ENCODE measurements at regions not wholly inside any gene's neighbourhood (a gene's known extent, or its start where the extent isn't known, plus 50 kb on each side); places are given as distances from the start of the nearest gene placed in this dataset.
"Not testable (repeated sequence)": the region's sequence is repeated elsewhere in the genome, so short reads cannot be mapped to it uniquely, and the experiment has no call there.

DNA sequence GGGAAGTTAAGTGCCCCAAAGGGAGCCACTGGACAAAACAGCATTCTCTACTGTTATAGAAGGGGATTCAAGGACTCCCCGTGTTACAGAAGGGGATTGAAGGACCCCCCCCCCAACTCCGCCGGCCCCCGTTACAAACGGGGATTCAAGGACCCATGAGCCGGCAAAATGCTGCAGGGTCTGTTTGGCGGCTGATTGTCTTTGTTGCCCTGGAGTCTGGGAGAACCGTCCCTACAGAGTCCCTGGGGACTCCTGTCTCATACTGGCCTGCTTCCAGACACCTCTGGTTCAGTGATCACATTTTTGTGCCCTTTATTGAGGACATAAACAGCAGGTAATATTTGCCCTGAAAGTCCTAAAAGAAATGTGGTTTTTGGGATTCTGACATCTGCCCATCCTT lies 96.4 kb downstream of the SYF2 start:
- peak in 2 of 42 donors; percentile 4 to 8 for DNase-seq
- intact Hi-C loops (cut with DNase I), result no loop called here

DNA sequence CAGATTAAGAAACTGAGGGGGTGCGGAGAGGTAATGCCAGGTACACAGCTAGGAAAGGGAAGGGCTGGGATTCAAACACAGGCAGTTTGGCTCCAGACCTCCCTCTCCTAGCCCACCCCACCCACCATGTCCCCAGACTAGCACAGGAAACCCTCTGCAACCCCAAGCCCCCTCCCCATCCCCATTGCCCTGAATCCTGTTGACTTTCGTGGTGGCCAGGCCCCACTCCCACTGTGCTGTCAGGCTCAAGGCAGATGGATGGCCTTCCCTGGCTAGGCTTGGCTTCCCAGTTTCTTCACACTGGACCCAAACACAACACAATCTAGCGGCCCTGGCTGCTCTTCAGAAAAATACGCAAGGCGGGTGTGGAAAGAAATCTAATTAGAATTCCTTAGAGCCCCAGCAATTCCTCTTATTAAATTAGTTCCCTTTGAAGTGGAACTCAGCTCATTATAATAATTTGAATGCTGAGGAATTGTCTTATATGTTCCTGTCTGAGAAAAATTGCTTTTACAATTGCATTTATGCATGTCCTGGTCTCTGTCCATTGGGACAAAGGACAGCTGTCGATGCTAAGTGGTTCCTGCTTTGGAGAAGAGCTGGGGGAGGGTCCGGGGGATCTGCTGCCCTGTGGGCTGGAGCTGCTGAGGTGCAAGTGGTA lies 97.4 kb downstream of the SYF2 start:
- intact Hi-C loops (cut with DNase I), result no loop called here

DNA sequence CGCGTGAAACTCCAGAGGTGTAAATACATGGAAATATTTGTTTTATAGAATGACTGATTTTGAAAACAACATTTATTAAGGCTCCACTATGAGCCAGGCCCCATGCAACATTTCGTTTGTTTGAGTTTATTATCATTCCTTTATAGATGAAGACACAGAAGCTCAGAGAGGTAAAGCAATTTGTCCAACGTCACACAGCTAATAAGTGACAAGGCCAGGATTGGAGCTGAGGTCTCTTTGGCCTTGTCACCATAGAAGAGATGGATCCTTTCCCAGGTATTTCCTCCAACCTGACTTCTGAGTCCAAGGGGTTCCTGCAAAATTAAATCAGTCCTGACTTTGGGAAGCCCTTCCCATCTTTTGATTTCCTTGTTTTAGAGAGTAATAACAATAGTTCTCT lies 98.0 kb downstream of the SYF2 start:
- DNase-seq, result peak in 1 of 42 donors; percentile 6
- intact Hi-C loops (cut with DNase I), result no loop called here

More for the DNA sequence above, 97.4 kb downstream of the SYF2 start:
- peak in 1 of 42 donors; percentile 34 for DNase-seq

DNA sequence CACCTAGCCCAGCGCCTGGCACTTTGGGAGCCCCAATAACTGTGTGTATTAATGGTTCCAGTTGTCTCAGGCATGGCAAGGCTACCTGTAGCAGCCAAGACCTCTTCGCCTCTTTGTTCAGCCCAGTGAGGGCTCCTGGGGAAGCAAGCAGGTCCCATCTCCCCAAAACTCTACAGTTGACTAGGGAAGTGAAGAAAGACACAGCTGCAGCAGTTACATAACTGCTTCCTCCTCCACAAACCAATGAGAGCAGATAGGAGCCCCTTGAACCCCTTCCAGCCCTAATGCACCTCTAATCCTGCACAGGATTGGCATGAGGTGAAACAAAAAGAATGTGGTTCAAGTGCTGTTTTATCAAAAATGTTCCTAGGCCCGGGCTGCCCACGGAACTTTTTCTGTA lies 100.5 kb downstream of the SYF2 start:
- no peak for DNase-seq
- intact Hi-C loops (cut with DNase I), result no loop called here

DNA sequence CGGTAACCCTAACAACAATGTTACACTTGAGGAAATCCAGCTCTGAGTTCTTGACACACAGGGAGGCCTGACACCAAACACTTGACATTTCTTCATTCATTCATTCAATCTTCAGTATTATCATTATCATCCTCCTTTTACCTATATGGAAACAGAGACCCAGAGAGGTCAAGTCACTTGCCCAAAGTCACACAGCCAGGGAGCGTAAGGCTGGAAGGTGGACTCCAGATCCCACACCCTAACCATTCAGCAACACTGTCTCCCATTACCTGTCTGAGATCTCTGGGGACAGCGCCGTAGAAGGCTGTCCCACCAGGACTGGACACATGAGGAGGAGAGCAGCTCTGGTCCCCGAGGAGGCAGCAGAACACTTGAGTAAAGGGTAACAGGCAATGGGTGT lies 101.4 kb downstream of the SYF2 start:
- DNase-seq, result no peak
- intact Hi-C loops (cut with DNase I), result no loop called here

DNA sequence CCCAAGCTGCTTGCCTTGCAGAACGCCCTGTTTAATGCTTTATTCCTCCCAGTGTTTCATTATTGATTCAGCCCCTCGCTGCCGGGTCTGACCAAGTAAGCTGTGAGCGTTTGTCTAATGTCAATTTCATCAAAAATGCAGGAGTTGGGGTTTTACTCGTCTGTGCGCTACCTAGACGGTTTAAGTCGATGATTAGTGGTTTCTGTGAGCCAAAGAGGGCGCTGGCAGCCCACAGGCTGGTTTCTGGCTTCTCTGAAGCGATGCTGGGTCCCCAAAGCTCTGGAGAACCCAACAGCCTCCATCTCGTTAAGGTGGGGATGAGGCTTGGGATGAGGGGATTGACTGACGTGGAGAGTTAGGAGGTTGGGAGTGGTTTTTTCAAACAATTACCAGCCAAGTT lies 102.9 kb downstream of the SYF2 start:
- intact Hi-C loops (cut with DNase I), result no loop called here
- DNase-seq, result no peak

DNA sequence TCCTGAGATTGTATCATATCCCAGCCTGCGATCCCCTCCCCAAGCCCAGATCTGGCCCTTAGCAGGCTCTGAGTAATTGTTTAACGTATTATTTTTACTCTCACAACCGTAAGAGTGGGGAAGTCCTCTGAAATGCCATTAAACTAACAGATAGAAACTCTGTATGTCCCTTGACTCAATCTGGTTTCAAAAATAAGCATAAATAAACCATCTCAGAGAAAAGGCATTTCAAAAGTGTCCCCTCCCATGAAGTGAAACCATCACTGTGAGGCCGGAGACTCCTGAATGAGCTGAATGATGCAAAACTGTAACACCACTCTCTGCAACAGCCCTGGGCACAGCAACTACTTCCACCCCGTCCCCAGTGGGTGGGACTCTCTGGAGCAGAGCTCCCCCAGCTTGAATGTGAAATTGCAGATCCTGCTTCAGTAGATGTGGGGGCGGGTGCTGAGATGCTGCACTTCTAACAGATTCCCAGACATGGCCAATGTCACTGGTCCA lies 104.1 kb downstream of the SYF2 start:
- DNase-seq, result peak in 12 of 42 donors; percentile 10 to 53 (median 24)
- intact Hi-C loops (cut with DNase I), result no loop called here

DNA sequence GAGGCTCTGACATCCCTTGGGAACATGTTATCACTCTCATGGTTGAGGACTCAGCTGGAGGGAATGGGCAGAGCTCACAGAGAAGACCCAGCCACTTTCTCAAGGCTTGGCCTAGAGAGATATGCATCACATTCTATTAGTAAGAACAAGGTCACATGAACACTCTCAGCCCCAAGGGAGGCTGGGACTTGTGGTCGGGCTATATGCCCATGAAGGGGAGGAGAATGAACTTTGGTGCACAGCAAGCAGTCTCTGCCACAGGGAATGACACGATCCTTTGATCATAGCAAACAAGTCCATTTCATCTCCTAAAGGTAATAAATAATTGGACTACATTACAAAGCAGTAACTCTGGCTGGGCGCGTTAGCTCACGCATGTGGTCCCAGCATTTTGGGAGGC lies 105.7 kb downstream of the SYF2 start:
- no peak for DNase-seq
- intact Hi-C loops (cut with DNase I), result no loop called here

DNA sequence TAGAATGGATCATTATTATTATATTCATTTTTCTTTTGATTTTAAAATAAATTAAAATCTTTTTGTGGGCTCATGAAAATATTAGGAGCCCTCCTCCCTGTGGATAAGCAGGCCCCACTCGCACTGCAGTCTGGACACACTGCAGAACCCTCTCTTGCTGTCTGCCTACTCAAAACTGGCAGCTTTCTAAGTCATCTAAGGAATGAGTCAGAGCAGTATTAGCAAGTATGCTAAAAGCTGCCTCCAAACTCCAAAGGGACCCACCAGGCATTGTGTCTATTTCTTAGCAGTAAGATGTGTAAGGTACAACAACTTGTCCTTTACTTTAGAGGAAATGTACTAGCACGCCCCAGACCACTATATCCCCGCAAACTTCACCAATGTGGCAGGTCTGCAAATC lies 108.8 kb downstream of the SYF2 start:
- intact Hi-C loops (cut with DNase I), result no loop called here
- DNase-seq, result peak in 19 of 42 donors; percentile 12 to 66 (median 28)

DNA sequence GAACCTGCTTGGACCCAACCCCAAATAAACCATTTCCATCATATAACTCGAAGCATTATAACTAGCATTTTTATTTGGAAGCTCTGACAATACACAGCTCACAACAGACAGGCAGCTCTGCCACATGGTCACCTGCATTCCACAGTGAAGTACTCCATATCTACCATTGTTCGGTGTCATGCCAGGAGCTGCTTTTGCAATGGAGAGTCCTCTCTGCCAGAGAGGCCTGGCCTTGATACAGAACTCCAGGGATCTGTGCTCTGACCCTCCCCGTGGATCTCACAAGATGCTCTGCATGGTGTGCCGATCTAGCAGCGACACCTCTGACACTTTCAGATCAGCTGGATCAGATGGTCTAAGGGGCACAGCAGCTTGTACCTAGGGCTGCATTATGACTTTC lies 109.6 kb downstream of the SYF2 start:
- DNase-seq, result no peak
- intact Hi-C loops (cut with DNase I), result no loop called here

DNA sequence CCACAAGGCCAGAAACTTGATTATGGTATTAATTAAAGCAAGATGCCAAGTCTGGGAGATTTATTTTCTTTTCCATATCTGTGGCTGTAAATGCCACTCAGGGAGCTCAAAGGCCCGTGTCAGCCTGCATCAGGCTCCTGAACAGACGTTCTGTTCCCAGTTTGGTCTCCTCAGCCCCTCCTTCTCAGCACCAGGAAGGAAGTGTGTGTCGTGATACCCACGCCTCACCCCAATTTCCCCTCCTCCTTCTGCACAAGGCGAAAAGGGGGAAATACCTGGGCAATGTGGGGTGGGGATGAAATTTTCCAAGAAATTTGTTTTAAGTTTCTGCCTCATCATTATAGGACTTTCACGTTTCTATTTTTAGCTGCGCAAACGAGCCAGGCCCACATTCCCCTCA lies 112.0 kb downstream of the SYF2 start:
- intact Hi-C loops (cut with DNase I), result no loop called here
- DNase-seq, result no peak

DNA sequence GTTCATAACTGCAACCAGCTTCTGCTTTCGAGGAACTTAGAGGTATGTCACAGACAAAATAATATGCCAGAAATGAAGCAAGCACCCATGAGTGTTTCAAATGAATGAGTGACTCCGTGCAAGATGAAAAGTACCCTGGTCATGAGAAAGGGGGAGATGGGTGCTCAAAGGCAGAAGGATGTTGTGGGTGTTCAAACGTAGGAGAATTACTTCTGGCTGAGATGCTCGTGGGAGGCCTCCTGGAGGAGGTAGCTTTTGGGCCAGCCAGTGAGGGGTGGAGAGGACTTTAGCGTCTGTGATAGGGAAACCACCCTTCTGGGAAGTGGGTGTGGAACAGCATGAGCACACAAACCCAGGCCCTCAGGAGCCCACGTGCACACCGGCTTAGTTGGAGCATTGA lies 113.8 kb downstream of the SYF2 start:
- DNase-seq, result no peak
- intact Hi-C loops (cut with DNase I), result no loop called here

DNA sequence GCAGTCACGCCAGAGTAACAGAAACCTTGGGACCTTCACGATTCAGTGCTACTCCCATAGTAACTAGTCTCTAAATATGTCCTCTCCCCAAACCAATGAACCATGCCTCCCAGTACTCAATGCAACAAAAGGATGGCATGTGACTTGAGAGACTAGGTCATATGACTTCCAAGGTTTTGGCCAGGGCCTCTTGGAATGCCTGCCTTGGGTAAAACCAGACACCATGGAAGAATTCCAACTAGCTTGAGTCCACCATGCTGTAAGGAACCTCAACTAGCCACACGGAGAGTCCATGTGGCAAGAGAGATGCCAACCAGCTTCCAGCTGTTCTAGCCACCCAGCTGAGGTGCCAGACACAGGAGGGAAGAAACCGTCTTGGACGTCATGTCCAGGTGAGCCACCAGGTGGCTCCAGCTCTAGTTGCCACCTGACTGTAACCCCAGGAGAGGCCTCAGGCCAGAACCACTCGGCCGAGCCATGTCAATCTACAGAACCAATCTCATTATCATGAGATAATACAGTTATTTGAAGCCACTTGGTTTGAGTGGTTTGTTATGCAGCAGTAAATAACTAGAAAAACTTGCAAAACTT lies 115.0 kb downstream of the SYF2 start:
- intact Hi-C loops (cut with DNase I), result no loop called here
- DNase-seq, result no peak

DNA sequence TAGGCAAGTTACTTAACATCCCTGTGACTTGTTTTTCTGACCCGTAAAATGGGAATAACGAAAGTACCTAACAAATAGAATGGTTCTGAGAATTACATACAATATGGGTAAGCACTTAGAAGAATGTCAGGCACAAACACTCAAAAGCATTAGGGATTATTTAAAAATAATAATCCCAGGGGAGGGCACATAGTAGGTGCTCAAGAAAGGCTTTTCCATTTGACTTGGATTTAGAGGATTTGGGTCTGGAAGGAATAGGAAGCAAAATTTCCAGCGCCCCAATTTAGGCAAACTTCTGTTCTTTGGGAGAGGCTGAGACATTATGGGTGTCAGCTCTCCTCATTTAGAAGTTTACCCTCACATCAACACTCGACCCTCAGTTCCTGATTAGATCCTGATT lies 115.5 kb downstream of the SYF2 start:
- intact Hi-C loops (cut with DNase I), result no loop called here
- DNase-seq, result no peak

DNA sequence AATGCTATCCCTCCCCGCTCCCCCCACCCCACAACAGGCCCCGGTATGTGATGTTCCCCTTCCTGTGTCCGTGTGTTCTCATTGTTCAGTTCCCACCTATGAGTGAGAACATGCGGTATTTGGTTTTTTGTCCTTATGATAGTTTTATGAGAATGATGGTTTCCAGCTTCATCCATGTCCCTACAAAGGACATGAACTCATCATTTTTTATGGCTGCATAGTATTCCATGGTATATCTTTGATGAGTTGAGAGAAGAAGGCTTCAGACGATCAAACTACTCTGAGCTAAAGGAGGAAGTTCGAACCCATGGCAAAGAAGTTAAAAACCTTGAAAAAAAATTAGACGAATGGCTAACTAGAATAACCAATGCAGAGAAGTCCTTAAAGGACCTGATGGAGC lies 116.2 kb downstream of the SYF2 start:
- DNase-seq; intact Hi-C loops (cut with DNase I): not testable (repeated sequence)

DNA sequence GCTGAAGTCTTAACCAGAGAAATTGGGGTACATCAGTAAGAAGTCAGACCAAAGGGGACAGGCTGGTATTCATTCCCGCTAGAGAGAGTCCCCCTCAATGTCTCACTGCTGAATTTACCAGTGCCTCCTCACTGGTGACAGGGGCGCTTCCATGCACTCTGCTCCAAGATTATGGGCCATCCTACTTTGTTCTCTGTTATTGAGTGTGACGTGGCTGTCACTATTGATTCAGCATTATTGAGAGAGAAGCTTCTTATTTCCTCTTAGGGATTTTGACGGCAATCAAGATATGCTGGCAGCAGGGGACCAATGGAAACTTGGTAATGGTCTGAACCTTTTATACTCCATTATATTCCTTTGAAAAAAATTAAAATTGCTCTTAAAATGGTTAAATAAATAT lies 118.6 kb downstream of the SYF2 start:
- intact Hi-C loops (cut with DNase I), result no loop called here
- DNase-seq, result no peak

DNA sequence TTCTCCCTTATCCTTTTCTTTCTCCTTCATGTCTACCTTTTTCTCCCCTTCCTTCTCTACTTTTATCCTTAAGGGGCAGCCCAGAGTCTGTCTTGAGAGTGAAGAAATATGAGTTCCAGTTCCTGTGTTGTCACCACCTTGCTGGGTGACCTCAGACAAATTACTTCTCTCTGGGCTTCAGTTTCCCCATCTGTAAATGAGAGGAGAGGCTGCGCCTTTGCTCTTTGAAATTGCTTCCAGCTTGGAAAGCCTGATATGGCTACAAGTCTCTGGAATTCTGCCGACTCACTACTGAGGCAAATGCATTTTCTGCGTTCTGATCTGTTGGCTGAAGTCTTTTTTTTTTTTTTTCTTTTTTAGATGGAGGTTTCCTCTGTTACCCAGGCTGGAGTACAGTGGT lies 119.2 kb downstream of the SYF2 start:
- intact Hi-C loops (cut with DNase I), result no loop called here
- DNase-seq, result no peak

DNA sequence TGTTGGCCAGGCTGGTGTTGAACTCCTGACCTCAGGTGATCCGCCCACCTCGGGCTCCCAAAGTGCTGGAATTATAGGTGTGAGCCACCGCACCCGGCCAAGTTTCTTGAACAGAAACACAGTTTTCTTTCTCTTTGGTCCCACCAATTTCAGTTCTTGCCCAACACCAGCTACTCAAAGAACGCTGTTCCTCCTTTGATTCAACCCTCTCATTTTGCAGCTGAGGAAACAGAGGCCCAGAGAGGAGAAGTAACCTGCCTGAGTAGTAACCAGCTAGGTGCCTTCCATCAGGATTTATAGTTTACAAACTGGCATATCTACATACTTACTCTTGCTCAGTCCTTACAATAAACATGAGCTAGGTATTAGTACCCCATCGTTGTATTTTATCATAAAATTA lies 119.9 kb downstream of the SYF2 start:
- intact Hi-C loops (cut with DNase I), result no loop called here
- DNase-seq, result no peak

DNA sequence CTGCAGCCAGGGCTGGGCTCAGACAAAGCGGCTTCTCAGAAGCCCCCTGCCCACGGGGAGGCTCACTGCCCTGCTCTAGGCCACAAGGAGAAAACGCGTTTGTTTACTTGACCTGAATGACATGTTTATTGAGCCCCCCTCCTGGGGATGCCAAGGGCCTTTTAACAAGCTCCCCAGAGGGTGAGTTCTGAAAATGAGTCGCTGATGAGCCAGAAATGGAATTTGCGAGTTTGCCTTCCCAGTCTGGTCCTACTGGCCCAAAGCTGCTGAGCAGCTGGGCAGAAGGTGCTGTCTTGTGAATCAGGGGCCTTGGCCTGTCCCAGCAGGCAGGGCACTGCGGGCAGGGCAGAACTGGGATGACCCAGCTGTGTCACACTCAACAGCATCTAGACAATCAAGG lies 120.6 kb downstream of the SYF2 start:
- intact Hi-C loops (cut with DNase I), result no loop called here
- DNase-seq, result no peak

DNA sequence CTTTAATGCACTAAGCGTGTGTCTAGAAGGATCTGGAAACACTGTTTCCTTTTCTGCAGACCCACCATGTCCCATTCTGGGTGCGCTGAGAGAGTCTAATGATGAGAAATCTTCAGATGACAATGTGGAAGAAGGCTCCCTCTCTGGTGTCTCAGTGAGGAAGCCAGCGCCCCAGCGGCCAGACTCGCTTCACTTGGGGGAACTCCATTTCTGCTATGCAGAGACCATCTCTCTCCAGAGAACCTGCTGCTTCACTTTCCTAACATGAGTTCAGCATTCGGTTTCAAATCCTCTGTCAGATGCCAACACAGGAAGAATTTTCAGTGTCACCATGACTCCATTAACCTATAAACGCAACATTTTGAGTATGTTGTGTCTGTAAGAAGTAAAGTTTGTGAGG lies 121.8 kb downstream of the SYF2 start:
- intact Hi-C loops (cut with DNase I), result no loop called here
- no peak for DNase-seq

DNA sequence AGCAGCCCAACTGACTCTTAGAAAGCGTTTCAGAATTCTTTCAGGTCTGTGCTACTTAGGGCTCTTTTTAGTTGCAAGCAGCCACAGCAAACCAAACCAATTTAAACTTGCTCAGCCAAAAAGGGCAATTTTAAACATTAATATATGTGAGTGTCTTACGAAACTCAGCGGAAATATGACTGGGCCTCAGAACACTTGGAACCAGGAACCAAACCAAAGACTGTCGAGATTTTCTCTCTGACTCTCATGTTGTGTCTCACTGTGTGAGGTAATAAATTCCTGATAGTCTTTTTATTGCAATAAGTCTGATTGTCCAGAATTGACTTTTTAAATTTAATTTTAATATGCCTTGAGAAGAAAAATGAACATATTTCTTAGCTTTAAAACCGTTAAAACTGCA lies 122.3 kb downstream of the SYF2 start:
- no peak for DNase-seq
- intact Hi-C loops (cut with DNase I), result no loop called here

Data from head of caudate nucleus (tissue), 42 donors.